Karpas-422 (cell line): ENCODE measurements at regions not wholly inside any gene's neighbourhood (a gene's known extent, or its start where the extent isn't known, plus 50 kb on each side); places are given as distances from the start of the nearest gene placed in this dataset.
"Not testable (repeated sequence)": the region's sequence is repeated elsewhere in the genome, so short reads cannot be mapped to it uniquely, and the experiment has no call there.

Source experiments
- DNase-seq: peaks from one replicate; pipeline ENCODE4 v3.0.0-alpha.2; 2015
- H2AFZ ChIP-seq: fragments of 200-600 bp; sonication (generic); 2 replicates; pipeline ENCODE4 v1.6.1; 2014; ENCODE audit warnings: antibody characterized with exemption, low read length, mixed read lengths
- H3K27ac ChIP-seq: fragments of 200-600 bp; sonication (generic); 2 replicates; pipeline ENCODE4 v1.5.1; 2014; ENCODE audit warnings: mild to moderate bottlenecking, low read length, moderate library complexity
- H3K27me3 ChIP-seq: fragments of 200-600 bp; sonication (generic); 2 replicates; pipeline ENCODE4 v1.6.1; 2014; ENCODE audit warnings: low read length, mixed read lengths
- H3K36me3 ChIP-seq: fragments of 200-600 bp; sonication (generic); 2 replicates; pipeline ENCODE4 v1.6.1; 2014; ENCODE audit warnings: low read length, mixed read lengths; ENCODE audit not compliant: insufficient read depth
- H3K4me1 ChIP-seq: fragments of 200-600 bp; sonication (generic); 2 replicates; pipeline ENCODE4 v1.6.1; 2014; ENCODE audit warnings: mild to moderate bottlenecking, low read length, mixed read lengths
- H3K4me2 ChIP-seq: fragments of 200-600 bp; sonication (generic); 2 replicates; pipeline ENCODE4 v1.6.1; 2014; ENCODE audit warnings: low read length, low read depth, mild to moderate bottlenecking; ENCODE audit not compliant: poor library complexity, severe bottlenecking
- H3K4me3 ChIP-seq: fragments of 200-600 bp; sonication (generic); 2 replicates; pipeline ENCODE4 v1.5.1; 2014; ENCODE audit warnings: mild to moderate bottlenecking, antibody characterized with exemption, low read length, mixed read lengths
- H3K79me2 ChIP-seq: fragments of 200-600 bp; sonication (generic); 2 replicates; pipeline ENCODE4 v1.6.1; 2014; ENCODE audit warnings: mild to moderate bottlenecking, low read length, mixed read lengths
- H3K9ac ChIP-seq: fragments of 200-600 bp; sonication (generic); 2 replicates; pipeline ENCODE4 v1.6.0; 2014; ENCODE audit warnings: low read length
- H3K9me2 ChIP-seq: fragments of 200-600 bp; sonication (generic), shearing (Covaris generic); replicated peaks from 2 replicates; pipeline ENCODE4 v1.6.0; 2014; ENCODE audit warnings: mild to moderate bottlenecking, low read length, moderate library complexity; ENCODE audit not compliant: insufficient read depth
- H3K9me3 ChIP-seq: fragments of 300-700, 200-600 bp; sonication (generic); 2 replicates; pipeline ENCODE4 v1.6.1; 2014; ENCODE audit warnings: low read length, mixed read lengths
- H4K20me1 ChIP-seq: fragments of 200-600 bp; sonication (generic); 2 replicates; pipeline ENCODE4 v1.6.1; 2014; ENCODE audit warnings: mild to moderate bottlenecking, antibody characterized with exemption, low read length, low read depth; ENCODE audit not compliant: insufficient read depth

- H3K27me3 ChIP-seq, result peaks cover 3% of the 10 kb centered on the region; the same call in 1 of the 2 replicates
- H3K4me3 ChIP-seq, result no peak overlapping the region
These were observed 1181.2 kb downstream of the VRK1 start for GRCh38 chr14:97978341-97978740.

GRCh38 chr14:97993508-97994019, 1196.4 kb downstream of the VRK1 start:
- no peak overlapping the region for H3K27ac ChIP-seq
- peaks cover 13% of the 10 kb centered on the region for H3K9me3 ChIP-seq
- H3K9ac ChIP-seq, result no peak overlapping the region
- no peaks in the 10 kb centered on the region for H3K27me3 ChIP-seq
- no peaks in the 10 kb centered on the region for H3K9me2 ChIP-seq
- no peaks in the 10 kb centered on the region for H3K36me3 ChIP-seq
- DNase-seq, result no peak
- no peak overlapping the region for H3K4me3 ChIP-seq
- no peak overlapping the region for H3K4me2 ChIP-seq
- H3K79me2 ChIP-seq, result no peaks in the 10 kb centered on the region
- H2AFZ ChIP-seq, result no peak overlapping the region
- no peaks in the 10 kb centered on the region for H3K4me1 ChIP-seq
- no peaks in the 10 kb centered on the region for H4K20me1 ChIP-seq

More at GRCh38 chr14:97978341-97978740, 1181.2 kb downstream of the VRK1 start:
- no peak for DNase-seq
- no peaks in the 10 kb centered on the region for H4K20me1 ChIP-seq
- no peak overlapping the region for H3K27ac ChIP-seq
- H3K36me3 ChIP-seq, result no peaks in the 10 kb centered on the region
- H2AFZ ChIP-seq, result no peak overlapping the region
- peaks cover 6% of the 10 kb centered on the region for H3K9me3 ChIP-seq
- H3K4me1 ChIP-seq, result no peaks in the 10 kb centered on the region
- no peaks in the 10 kb centered on the region for H3K9me2 ChIP-seq
- H3K79me2 ChIP-seq, result no peaks in the 10 kb centered on the region
- no peak overlapping the region for H3K4me2 ChIP-seq
- H3K9ac ChIP-seq, result no peak overlapping the region

DNA sequence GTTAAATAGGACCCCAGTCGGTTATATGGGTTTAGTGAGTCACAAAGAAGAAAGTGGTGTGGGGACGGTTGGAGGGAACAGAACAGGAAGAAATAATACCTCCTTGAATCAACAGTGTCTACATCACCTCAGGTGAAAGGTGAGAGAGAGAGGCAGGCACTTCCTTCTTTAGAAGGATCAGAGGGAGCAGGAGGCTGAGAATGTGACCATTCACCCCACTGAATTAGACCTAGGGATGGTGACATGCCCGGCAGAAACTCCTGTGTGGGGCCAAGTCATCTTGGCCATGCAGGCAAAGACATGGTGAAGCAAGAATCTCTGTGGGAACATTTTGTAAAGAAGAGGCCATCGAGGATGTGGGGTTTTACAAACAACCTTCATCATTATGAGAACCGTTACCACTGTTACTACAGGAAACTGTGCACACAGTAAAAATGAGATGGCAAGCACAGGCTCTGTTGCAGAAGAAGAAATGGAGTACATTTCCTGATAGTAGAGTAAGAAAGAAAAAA, 1196.9 kb downstream of the VRK1 start:
- Histone ChIP-seq H3K9me2 (no peaks in the 10 kb centered on the region), H3K4me2 (no peak overlapping the region), H3K36me3 (no peaks in the 10 kb centered on the region), H3K4me3 (no peak overlapping the region), H2AFZ (no peak overlapping the region), H3K27ac (no peak overlapping the region), H3K9ac (no peak overlapping the region), H4K20me1 (no peaks in the 10 kb centered on the region), H3K9me3 (peaks cover 17% of the 10 kb centered on the region), H3K79me2 (no peaks in the 10 kb centered on the region), H3K27me3 (no peaks in the 10 kb centered on the region), H3K4me1 (no peaks in the 10 kb centered on the region)
- no peak for DNase-seq

- no peak overlapping the region for H3K9ac ChIP-seq
- peaks cover 13% of the 10 kb centered on the region; the same call in 1 of the 2 replicates for H3K9me3 ChIP-seq
- no peak overlapping the region for H3K27ac ChIP-seq
- no peak overlapping the region for H3K4me2 ChIP-seq
- no peak overlapping the region for H3K4me3 ChIP-seq
- H2AFZ ChIP-seq, result no peak overlapping the region
- H3K79me2 ChIP-seq, result no peaks in the 10 kb centered on the region
- no peaks in the 10 kb centered on the region for H4K20me1 ChIP-seq
- no peaks in the 10 kb centered on the region for H3K36me3 ChIP-seq
- H3K27me3 ChIP-seq, result no peaks in the 10 kb centered on the region
- H3K9me2 ChIP-seq, result no peaks in the 10 kb centered on the region
- H3K4me1 ChIP-seq, result no peaks in the 10 kb centered on the region
- no peak for DNase-seq
These were observed 1197.9 kb downstream of the VRK1 start for GRCh38 chr14:97995038-97995437.

DNA sequence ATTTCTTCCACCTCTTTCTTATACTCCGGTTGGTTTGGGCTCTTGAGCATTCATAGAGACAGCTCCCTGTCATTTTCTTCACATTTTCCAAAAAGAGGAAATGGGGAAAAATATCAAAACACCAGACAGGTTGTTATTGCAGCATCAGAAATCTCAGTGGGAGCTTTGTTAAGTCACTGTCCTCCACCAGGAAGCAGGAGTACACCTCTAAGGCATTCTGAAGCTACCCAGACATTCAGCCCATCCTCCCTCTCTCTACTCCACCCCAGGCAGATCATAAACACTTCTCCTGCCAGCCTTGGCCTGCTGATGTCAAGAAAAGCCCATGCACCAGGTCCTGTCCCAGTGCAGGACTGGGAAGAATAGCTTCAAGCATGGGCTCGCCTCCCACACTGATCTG, 1198.3 kb downstream of the VRK1 start:
- H3K4me3 ChIP-seq, result no peak overlapping the region
- H3K27me3 ChIP-seq, result no peaks in the 10 kb centered on the region
- H3K9ac ChIP-seq, result no peak overlapping the region
- H3K79me2 ChIP-seq, result no peaks in the 10 kb centered on the region
- peaks cover 13% of the 10 kb centered on the region; the same call in 1 of the 2 replicates for H3K9me3 ChIP-seq
- no peak overlapping the region for H3K4me2 ChIP-seq
- H3K4me1 ChIP-seq, result no peaks in the 10 kb centered on the region
- no peaks in the 10 kb centered on the region for H4K20me1 ChIP-seq
- no peaks in the 10 kb centered on the region for H3K9me2 ChIP-seq
- H3K36me3 ChIP-seq, result no peaks in the 10 kb centered on the region
- H2AFZ ChIP-seq, result no peak overlapping the region
- no peak for DNase-seq
- H3K27ac ChIP-seq, result no peak overlapping the region

- Histone ChIP-seq H3K4me1 (no peaks in the 10 kb centered on the region), H3K79me2 (no peaks in the 10 kb centered on the region), H3K9me2 (no peaks in the 10 kb centered on the region), H3K4me2 (no peak overlapping the region), H3K27ac (no peak overlapping the region), H3K9ac (no peak overlapping the region), H3K36me3 (no peaks in the 10 kb centered on the region), H3K4me3 (no peak overlapping the region), H2AFZ (no peak overlapping the region), H3K9me3 (no peaks in the 10 kb centered on the region), H4K20me1 (no peaks in the 10 kb centered on the region), H3K27me3 (no peaks in the 10 kb centered on the region)
- no peak for DNase-seq
These were observed 1208.8 kb downstream of the VRK1 start for GRCh38 chr14:98006008-98006407.

GRCh38 chr14:98008381-98009113, 1211.4 kb downstream of the VRK1 start:
- Histone ChIP-seq H2AFZ (no peak overlapping the region), H3K9ac (no peak overlapping the region), H3K27me3 (no peaks in the 10 kb centered on the region), H3K9me2 (no peaks in the 10 kb centered on the region), H3K79me2 (no peaks in the 10 kb centered on the region), H3K36me3 (no peaks in the 10 kb centered on the region), H3K9me3 (peaks cover 12% of the 10 kb centered on the region), H4K20me1 (no peaks in the 10 kb centered on the region), H3K4me1 (no peaks in the 10 kb centered on the region), H3K4me3 (no peak overlapping the region), H3K27ac (no peak overlapping the region), H3K4me2 (no peak overlapping the region)
- no peak for DNase-seq

DNA sequence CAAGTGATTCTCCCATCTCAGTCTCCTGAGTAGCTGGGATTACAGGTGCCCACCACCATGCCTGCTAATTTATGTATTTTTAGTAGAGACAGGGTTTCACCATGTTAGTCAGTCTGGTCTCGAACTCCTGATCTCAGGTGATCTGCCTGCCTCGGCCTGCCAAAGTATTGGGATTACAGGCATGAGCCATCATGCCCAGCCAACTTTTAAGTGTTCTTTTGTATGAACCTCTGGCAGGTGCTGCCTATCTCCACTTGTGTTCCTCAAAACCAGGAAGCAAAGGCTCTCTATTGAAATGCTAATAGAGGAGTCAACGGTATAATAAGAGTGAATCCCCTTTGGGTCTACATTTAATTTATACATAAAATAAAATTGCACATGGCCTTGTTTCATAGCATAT, 1212.0 kb downstream of the VRK1 start:
- H4K20me1 ChIP-seq, result not testable (repeated sequence)

More for the DNA sequence above, 1212.0 kb downstream of the VRK1 start:
- not testable (repeated sequence) for H3K9ac ChIP-seq, H2AFZ ChIP-seq, H3K36me3 ChIP-seq, H3K27ac ChIP-seq, H3K9me2 ChIP-seq, H3K79me2 ChIP-seq, H3K4me1 ChIP-seq, H3K4me2 ChIP-seq, H3K27me3 ChIP-seq, H3K4me3 ChIP-seq, DNase-seq
- H3K9me3 ChIP-seq, result peaks cover 12% of the 10 kb centered on the region
